Loucy (cell line): ENCODE measurements at regions not wholly inside any gene's neighbourhood (a gene's known extent, or its start where the extent isn't known, plus 50 kb on each side); places are given as distances from the start of the nearest gene placed in this dataset.

ENCODE experiments used
- CTCF ChIP-seq: fragments of 200-600 bp; sonication (generic); conservative IDR thresholded peaks from 2 replicates; pipeline ENCODE4 v1.5.1; 2014; ENCODE audit warnings: mild to moderate bottlenecking, antibody characterized with exemption, low read length
- EZH2phosphoT487 ChIP-seq: fragments of 200-600 bp; IDR thresholded peaks from 2 replicates; pipeline ENCODE4 v1.6.1; 2018; ENCODE audit warnings: antibody characterized with exemption, mild to moderate bottlenecking, moderate library complexity, borderline replicate concordance

- TF ChIP-seq CTCF (no peak), EZH2phosphoT487 (no peak)
Observed at GRCh38 chr5:33308586-33308985, 132.2 kb upstream of the TARS1 start.
